IMR-90 (cell line): ENCODE measurements at regions not wholly inside any gene's neighbourhood (a gene's known extent, or its start where the extent isn't known, plus 50 kb on each side); places are given as distances from the start of the nearest gene placed in this dataset.

Experiments used
- ATAC-seq: fragments of 200-7000 bp; cut with Tn5 transposase; 2 replicates; pipeline ENCODE4 v1.9.1; 2020; ENCODE audit warnings: low read depth, mild to moderate bottlenecking, moderate library complexity
- BruUV-seq: library from RNA; stranded (reverse); fragments of 400-500 nt; replicated peaks from 2 replicates; lab custom pipeline; 2021; lab: Mats Ljungman, UMichigan
- CTCF ChIA-PET: fragments of 300-600 bp; formaldehyde crosslinking; extraction: SDS; loops from one replicate; lab custom pipeline; 2021; ENCODE audit warnings: antibody characterized with exemption; lab: Yijun Ruan, JAX
- POLR2A ChIA-PET: fragments of 300-600 bp; sonication (Branson Sonifier 250); formaldehyde crosslinking; loops from one replicate; lab custom pipeline; 2022; ENCODE audit warnings: antibody characterized with exemption; ENCODE audit not compliant: unreplicated experiment; lab: Charles Lee
- DNase-seq: peaks from one replicate; pipeline ENCODE4 v3.0.0; 2013
- H2AFZ ChIP-seq: replicated peaks from 2 replicates; pipeline ENCODE3; 2013; ENCODE audit warnings: low read length, mild to moderate bottlenecking; ENCODE audit not compliant: poor library complexity
- H2AK5ac ChIP-seq: 2 replicates; pipeline ENCODE4 v1.6.1; 2013; ENCODE audit warnings: low read depth, low read length, inconsistent platforms
- H2AK9ac ChIP-seq: replicated peaks from 2 replicates; pipeline ENCODE3; 2013; ENCODE audit warnings: mild to moderate bottlenecking, low read depth, low read length, moderate library complexity; ENCODE audit not compliant: poor library complexity
- H2BK120ac ChIP-seq: 2 replicates; pipeline ENCODE4 v1.6.1; 2013; ENCODE audit warnings: low read depth, low read length, inconsistent platforms
- H2BK15ac ChIP-seq: 3 replicates; pipeline ENCODE4 v1.6.1; 2013; ENCODE audit warnings: low read depth, low read length, inconsistent platforms
- H2BK20ac ChIP-seq: 2 replicates; pipeline ENCODE4 v1.6.1; 2013; ENCODE audit warnings: low read depth, mild to moderate bottlenecking, inconsistent platforms, low read length, moderate library complexity
- H2BK5ac ChIP-seq: 2 replicates; pipeline ENCODE4 v1.6.1; 2013; ENCODE audit warnings: mild to moderate bottlenecking, low read depth, low read length, inconsistent platforms; ENCODE audit not compliant: poor library complexity, severe bottlenecking
- H3K14ac ChIP-seq: replicated peaks from 2 replicates; pipeline ENCODE4 v1.6.1; 2013; ENCODE audit warnings: low read depth, low read length, inconsistent platforms
- H3K18ac ChIP-seq: 2 replicates; pipeline ENCODE4 v1.6.1; 2013; ENCODE audit warnings: low read depth, low read length, control low read depth
- H3K23ac ChIP-seq: 2 replicates; pipeline ENCODE4 v1.6.1; 2013; ENCODE audit warnings: low read depth, low read length, inconsistent platforms
- H3K27ac ChIP-seq: 2 replicates; pipeline ENCODE4 v1.5.1; 2013; ENCODE audit warnings: mild to moderate bottlenecking, control low read depth, low read length; ENCODE audit not compliant: insufficient read depth
- H3K27me3 ChIP-seq: 2 replicates; pipeline ENCODE4 v1.6.1; 2013; ENCODE audit warnings: low read length; ENCODE audit not compliant: control insufficient read depth, insufficient read depth
- H3K36me3 ChIP-seq: 2 replicates; pipeline ENCODE4 v1.6.1; 2013; ENCODE audit warnings: low read length, mixed read lengths; ENCODE audit not compliant: control insufficient read depth, insufficient read depth
- H3K4ac ChIP-seq: 2 replicates; pipeline ENCODE4 v1.6.1; 2013; ENCODE audit warnings: low read depth, low read length, inconsistent platforms
- H3K4me1 ChIP-seq: 2 replicates; pipeline ENCODE4 v1.6.1; 2013; ENCODE audit warnings: low read length, mixed read lengths; ENCODE audit not compliant: control insufficient read depth, insufficient read depth
- H3K4me2 ChIP-seq: 2 replicates; pipeline ENCODE4 v1.6.1; 2013; ENCODE audit warnings: low read depth, mild to moderate bottlenecking, control low read depth, low read length, moderate library complexity
- H3K4me3 ChIP-seq: 2 replicates; pipeline ENCODE4 v1.5.1; 2013; ENCODE audit warnings: low read depth, mild to moderate bottlenecking, control low read depth, low read length, moderate library complexity; ENCODE audit not compliant: insufficient read depth
- H3K56ac ChIP-seq: 2 replicates; pipeline ENCODE4 v1.6.1; 2013; ENCODE audit warnings: low read length, inconsistent platforms; ENCODE audit not compliant: insufficient read depth; ENCODE audit errors: extremely low read depth
- H3K79me1 ChIP-seq, 2 experiments: 2 replicates each; pipeline ENCODE4 v1.6.1; 2013; ENCODE audit warnings: low read length in 2 of 2, inconsistent platforms in 1 of 2, low read depth in 1 of 2
- H3K9ac ChIP-seq: 2 replicates; pipeline ENCODE4 v1.6.1; 2013; ENCODE audit warnings: low read depth, low read length, control low read depth
- H3K9me1 ChIP-seq: 2 replicates; pipeline ENCODE4 v1.6.1; 2013; ENCODE audit warnings: low read length, inconsistent platforms; ENCODE audit not compliant: insufficient read depth
- H3K9me3 ChIP-seq: 2 replicates; pipeline ENCODE4 v1.6.1; 2013; ENCODE audit warnings: low read length; ENCODE audit not compliant: control insufficient read depth, insufficient read depth
- H4K20me1 ChIP-seq: 2 replicates; pipeline ENCODE4 v1.6.1; 2013; ENCODE audit warnings: low read length, inconsistent platforms; ENCODE audit not compliant: insufficient read depth
- H4K5ac ChIP-seq: 2 replicates; pipeline ENCODE4 v1.6.1; 2013; ENCODE audit warnings: mild to moderate bottlenecking, low read depth, low read length, control low read depth
- H4K8ac ChIP-seq, 2 experiments: 2 replicates each; pipeline ENCODE4 v1.6.1; 2013; ENCODE audit warnings: low read depth in 2 of 2, low read length in 2 of 2, control low read depth in 1 of 2, inconsistent platforms in 1 of 2
- H4K91ac ChIP-seq: 2 replicates; pipeline ENCODE4 v1.6.1; 2013; ENCODE audit warnings: low read depth, low read length, inconsistent platforms; ENCODE audit not compliant: insufficient read depth
- BHLHE40 ChIP-seq: fragments of 150-350 bp; IDR thresholded peaks from 2 replicates; pipeline ENCODE4 v1.6.1; 2016; ENCODE audit warnings: mild to moderate bottlenecking, low read depth, low read length
- CEBPB ChIP-seq: IDR thresholded peaks from 2 replicates; pipeline ENCODE4 v1.6.1; 2012; ENCODE audit warnings: low read depth, low read length, improper control_type of control experiment
- CHD1 ChIP-seq: IDR thresholded peaks from 2 replicates; pipeline ENCODE4 v1.6.1; 2012; ENCODE audit warnings: low read depth, low read length, improper control_type of control experiment
- FOS ChIP-seq: fragments of 150-350 bp; IDR thresholded peaks from 2 replicates; pipeline ENCODE4 v1.6.1; 2016; ENCODE audit warnings: low read depth, low read length
- MAFK ChIP-seq: IDR thresholded peaks from 2 replicates; pipeline ENCODE4 v1.6.1; 2012; ENCODE audit warnings: low read depth, low read length, improper control_type of control experiment
- MAZ ChIP-seq: IDR thresholded peaks from 2 replicates; pipeline ENCODE4 v1.6.1; 2012; ENCODE audit warnings: low read depth, mild to moderate bottlenecking, low read length, improper control_type of control experiment, moderate library complexity, borderline replicate concordance
- MXI1 ChIP-seq: IDR thresholded peaks from 2 replicates; pipeline ENCODE4 v1.6.1; 2012; ENCODE audit warnings: low read depth, mild to moderate bottlenecking, low read length, moderate library complexity, borderline replicate concordance
- NFE2L2 ChIP-seq: fragments of 150-350 bp; IDR thresholded peaks from 2 replicates; pipeline ENCODE4 v1.6.1; 2016; ENCODE audit warnings: low read depth, mild to moderate bottlenecking, low read length
- POLR2A ChIP-seq: IDR thresholded peaks from 2 replicates; pipeline ENCODE4 v1.6.1; 2012; ENCODE audit warnings: mild to moderate bottlenecking, low read depth, low read length
- RAD21 ChIP-seq: IDR thresholded peaks from 2 replicates; pipeline ENCODE4 v1.6.1; 2012; ENCODE audit warnings: low read length, improper control_type of control experiment
- RCOR1 ChIP-seq: IDR thresholded peaks from 2 replicates; pipeline ENCODE4 v1.6.1; 2012; ENCODE audit warnings: mild to moderate bottlenecking, low read length, improper control_type of control experiment; ENCODE audit not compliant: insufficient replicate concordance
- RFX5 ChIP-seq: IDR thresholded peaks from 2 replicates; pipeline ENCODE4 v1.8.0; 2012; ENCODE audit warnings: low read depth, mild to moderate bottlenecking, low read length, moderate library complexity
- SMC3 ChIP-seq: fragments of 150-350 bp; IDR thresholded peaks from 2 replicates; pipeline ENCODE4 v1.6.1; 2016; ENCODE audit warnings: low read depth, mild to moderate bottlenecking, antibody characterized with exemption, low read length, moderate library complexity
- WGBS, 2 experiments: methylation state at CpG; one replicate each; pipeline versions ENCODE4 v1.1.5 to v1.1.7; 2013; ENCODE audit warnings: missing lambda C conversion rate in 2 of 2; ENCODE audit not compliant: insufficient read length in 1 of 2; ENCODE audit errors: extremely low coverage in 2 of 2; 5-methylcytosine and 5-hydroxymethylcytosine counted together
- dilution Hi-C: fragments of 300-500 bp; cut with HindIII; formaldehyde crosslinking; loops from one replicate; pipeline ENCODE4 v1.14.3; 2018; ENCODE audit warnings: low sequenced_read_pairs; ENCODE audit not compliant: unreplicated experiment
- in situ Hi-C: fragments of 300-500 bp; cut with MboI; formaldehyde crosslinking; loops from 3 replicates; pipeline ENCODE4 v1.14.3; 2019; ENCODE audit warnings: low sequenced_read_pairs, inconsistent platforms, mixed read lengths
- intact Hi-C: fragments of 100-400 bp; cut with micrococcal nuclease; formaldehyde crosslinking; loops from 2 replicates; pipeline ENCODE4 v1.10.0; 2022
- TF ChIP-seq, protein P1 (sequence below): fragments of 150-350 bp; IDR thresholded peaks from 2 replicates; pipeline ENCODE4 v1.6.1; 2017; ENCODE audit warnings: mild to moderate bottlenecking, antibody characterized with exemption, low read length, low read depth
- TF ChIP-seq, protein P2 (sequence below): conservative IDR thresholded peaks from 2 replicates; pipeline ENCODE4 v1.5.1; 2012; ENCODE audit warnings: mild to moderate bottlenecking, low read depth, low read length, improper control_type of control experiment
- TF ChIP-seq, protein P3 (sequence below): fragments of 150-350 bp; IDR thresholded peaks from 2 replicates; pipeline ENCODE4 v1.6.1; 2016; ENCODE audit warnings: low read depth, mild to moderate bottlenecking, low read length, moderate library complexity, borderline replicate concordance

DNA sequence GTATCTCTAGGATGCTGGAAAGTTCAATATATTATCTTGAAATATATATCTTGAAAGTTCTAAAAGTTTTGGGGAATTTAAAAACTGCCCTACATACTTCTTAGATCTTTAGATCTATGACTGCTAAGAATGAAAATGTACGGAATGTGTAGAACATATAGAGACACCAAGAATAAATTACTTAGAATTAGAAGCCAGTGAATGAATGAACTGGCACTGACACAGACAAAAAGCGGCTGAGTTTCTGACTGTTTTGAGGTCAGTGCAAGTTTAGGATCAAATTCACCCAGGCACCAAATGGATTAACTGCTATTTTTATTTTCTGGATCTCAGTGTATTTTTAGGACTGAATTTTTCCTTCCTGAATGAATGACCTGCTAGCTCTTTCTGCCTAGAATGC, 411.2 kb downstream of the KCTD12 start:
- Histone ChIP-seq H2AFZ (no peak overlapping the region), H3K4me3 (no peak overlapping the region), H3K18ac (no peak overlapping the region), H3K56ac (no peak overlapping the region), H3K79me1 (no peaks in the 10 kb centered on the region), H2AK9ac (no peak overlapping the region), H3K27me3 (peaks cover 12% of the 10 kb centered on the region), H2BK20ac (no peak overlapping the region), H2BK5ac (no peak overlapping the region), H3K36me3 (no peaks in the 10 kb centered on the region), H4K8ac (no peak overlapping the region), H2BK120ac (no peak overlapping the region), H3K23ac (no peak overlapping the region), H3K9ac (no peak overlapping the region), H3K4me1 (peaks cover 1% of the 10 kb centered on the region; the same call in 1 of the 2 replicates), H3K4me2 (no peak overlapping the region), H2BK15ac (no peak overlapping the region), H4K20me1 (no peaks in the 10 kb centered on the region), H3K27ac (no peak overlapping the region), H3K14ac (no peak overlapping the region), H3K9me3 (peaks cover 2% of the 10 kb centered on the region; the same call in 1 of the 2 replicates), H3K9me1 (no peaks in the 10 kb centered on the region), H4K5ac (no peak overlapping the region), H3K4ac (no peak overlapping the region), H4K91ac (no peak overlapping the region), H2AK5ac (no peak overlapping the region)
- DNase-seq (no peak), ATAC-seq (no peak)
- WGBS, 2 experiments, result no CpG with 5 or more reads among the region's 2 CpGs
- ChIA-PET POLR2A (no interaction called here), CTCF (interaction anchor here (1.6 to 2.3 kb wide), 2 partner anchors 599 to 605 kb away, joined by 7 to 12 read pairs; no protein-coding TSS in a partner anchor)
- TF ChIP-seq MXI1, result no peak
- no peak for TF ChIP-seq RFX5
- TF ChIP-seq CHD1, result no peak
- TF ChIP-seq, protein P1, sequence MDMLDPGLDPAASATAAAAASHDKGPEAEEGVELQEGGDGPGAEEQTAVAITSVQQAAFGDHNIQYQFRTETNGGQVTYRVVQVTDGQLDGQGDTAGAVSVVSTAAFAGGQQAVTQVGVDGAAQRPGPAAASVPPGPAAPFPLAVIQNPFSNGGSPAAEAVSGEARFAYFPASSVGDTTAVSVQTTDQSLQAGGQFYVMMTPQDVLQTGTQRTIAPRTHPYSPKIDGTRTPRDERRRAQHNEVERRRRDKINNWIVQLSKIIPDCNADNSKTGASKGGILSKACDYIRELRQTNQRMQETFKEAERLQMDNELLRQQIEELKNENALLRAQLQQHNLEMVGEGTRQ, result no peak
- no peak for TF ChIP-seq RCOR1
- TF ChIP-seq CEBPB, result no peak
- TF ChIP-seq FOS, result no peak
- TF ChIP-seq, protein P2, sequence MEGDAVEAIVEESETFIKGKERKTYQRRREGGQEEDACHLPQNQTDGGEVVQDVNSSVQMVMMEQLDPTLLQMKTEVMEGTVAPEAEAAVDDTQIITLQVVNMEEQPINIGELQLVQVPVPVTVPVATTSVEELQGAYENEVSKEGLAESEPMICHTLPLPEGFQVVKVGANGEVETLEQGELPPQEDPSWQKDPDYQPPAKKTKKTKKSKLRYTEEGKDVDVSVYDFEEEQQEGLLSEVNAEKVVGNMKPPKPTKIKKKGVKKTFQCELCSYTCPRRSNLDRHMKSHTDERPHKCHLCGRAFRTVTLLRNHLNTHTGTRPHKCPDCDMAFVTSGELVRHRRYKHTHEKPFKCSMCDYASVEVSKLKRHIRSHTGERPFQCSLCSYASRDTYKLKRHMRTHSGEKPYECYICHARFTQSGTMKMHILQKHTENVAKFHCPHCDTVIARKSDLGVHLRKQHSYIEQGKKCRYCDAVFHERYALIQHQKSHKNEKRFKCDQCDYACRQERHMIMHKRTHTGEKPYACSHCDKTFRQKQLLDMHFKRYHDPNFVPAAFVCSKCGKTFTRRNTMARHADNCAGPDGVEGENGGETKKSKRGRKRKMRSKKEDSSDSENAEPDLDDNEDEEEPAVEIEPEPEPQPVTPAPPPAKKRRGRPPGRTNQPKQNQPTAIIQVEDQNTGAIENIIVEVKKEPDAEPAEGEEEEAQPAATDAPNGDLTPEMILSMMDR, result no peak
- TF ChIP-seq, protein P3, sequence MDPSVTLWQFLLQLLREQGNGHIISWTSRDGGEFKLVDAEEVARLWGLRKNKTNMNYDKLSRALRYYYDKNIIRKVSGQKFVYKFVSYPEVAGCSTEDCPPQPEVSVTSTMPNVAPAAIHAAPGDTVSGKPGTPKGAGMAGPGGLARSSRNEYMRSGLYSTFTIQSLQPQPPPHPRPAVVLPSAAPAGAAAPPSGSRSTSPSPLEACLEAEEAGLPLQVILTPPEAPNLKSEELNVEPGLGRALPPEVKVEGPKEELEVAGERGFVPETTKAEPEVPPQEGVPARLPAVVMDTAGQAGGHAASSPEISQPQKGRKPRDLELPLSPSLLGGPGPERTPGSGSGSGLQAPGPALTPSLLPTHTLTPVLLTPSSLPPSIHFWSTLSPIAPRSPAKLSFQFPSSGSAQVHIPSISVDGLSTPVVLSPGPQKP, result no peak
- TF ChIP-seq MAZ, result no peak
- no peak for TF ChIP-seq SMC3
- TF ChIP-seq POLR2A, result no peak
- TF ChIP-seq NFE2L2, result no peak
- no peak for TF ChIP-seq BHLHE40
- no peak for TF ChIP-seq RAD21
- no peak for TF ChIP-seq MAFK
- intact Hi-C loops, result loop anchor here (5.0 to 10.0 kb wide), 5 partner anchors 93 to 910 kb away; partner anchors contain the start of gene KCTD12
- in situ Hi-C loops, result loop anchor here (5.0 to 25.0 kb wide), 4 partner anchors 437 to 913 kb away; no protein-coding TSS in a partner anchor
- dilution Hi-C loops, result no loop called here
- no TSS peak for BruUV-seq
